Non-pigmented ciliary epithelial cell (primary cell): ENCODE measurements at regions not wholly inside any gene's neighbourhood (a gene's known extent, or its start where the extent isn't known, plus 50 kb on each side); places are given as distances from the start of the nearest gene placed in this dataset.

Source experiments
- DNase-seq: peaks from one replicate; pipeline ENCODE4 v3.0.0-alpha.2; 2010; ENCODE audit warnings: low read depth

DNA sequence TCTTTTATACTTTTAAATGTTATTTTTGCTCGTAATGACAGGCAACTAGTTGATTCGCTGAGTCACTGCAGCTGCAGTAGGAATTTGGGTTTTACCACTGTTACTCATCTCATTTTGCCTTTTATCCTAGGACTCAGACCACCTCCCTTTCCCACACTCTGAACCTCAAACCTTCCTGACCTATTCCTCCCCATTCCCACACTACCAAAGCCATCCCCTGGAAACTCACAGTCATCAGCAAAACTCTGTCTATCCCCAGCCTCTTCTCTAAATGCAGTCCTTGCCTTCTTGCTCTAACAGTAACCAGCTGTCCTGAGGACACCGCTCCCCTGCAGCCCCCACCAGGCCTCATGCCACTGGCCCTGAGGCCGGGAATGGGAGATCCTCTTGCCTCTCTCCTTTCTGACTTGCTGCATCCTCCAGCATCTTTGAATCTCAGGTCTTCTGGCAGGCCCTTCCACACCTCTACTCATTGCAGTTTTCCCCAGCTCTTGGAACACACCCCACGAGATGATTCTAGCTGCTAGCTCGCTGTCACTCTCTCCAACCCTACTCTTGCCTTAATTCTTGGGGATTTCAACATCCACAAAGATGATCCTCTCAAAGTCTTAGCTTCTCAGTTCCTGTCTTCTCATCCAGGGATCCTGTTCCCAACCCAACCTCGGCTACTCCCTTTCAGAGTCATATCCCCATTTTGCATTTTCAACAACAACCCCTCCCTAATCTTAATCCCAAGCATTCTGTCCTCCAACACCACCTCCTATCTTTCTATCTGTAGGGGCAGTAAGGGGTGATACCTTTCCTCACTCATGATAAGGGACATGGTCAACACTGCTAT lies 55.9 kb upstream of the C3orf80 start:
- DNase-seq = peak; percentile 70

DNA sequence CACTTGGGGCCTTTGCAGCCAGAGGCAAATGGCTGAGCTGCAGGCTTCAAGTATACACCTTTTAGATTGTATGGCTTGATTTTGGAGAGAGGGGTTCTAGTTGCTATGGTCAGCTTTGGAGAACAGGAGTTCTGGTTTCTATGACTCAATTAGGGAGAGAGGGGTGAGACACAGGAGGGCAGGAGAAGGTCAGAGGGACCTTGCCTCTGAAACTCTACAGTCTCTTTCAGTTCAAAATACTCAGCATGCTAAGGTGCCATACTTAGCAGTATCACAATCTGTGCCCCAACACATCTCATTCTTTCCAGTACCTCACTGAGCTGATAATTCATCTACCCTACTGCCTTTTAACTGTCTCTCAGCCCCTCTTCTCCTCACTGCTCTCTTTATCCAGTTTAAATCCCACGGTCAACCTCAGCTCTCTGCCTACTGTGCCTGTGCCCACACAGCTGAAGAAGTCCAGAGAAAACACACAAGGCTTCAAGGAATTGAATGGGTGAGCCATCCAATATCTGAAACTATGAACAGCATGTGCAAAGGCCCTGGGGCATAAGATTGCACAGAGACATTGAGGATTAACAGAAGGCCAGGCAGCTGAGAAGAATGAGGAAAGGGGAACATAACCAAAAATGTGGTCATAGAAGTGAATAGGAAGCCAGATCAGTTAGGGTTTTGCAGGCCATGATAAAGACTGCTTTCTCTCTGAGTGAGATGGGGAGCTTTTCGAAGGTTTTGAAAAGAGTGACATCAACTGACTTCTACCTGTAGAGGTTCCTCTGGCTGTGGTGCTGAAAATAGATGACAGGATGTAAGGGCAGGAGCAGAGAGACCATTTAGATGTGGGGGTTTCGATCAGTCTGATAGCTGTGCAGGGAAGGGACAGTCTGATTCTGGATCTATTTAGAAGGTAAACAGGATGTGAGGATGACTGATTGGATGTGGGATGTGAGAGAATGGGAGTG lies 54.5 kb upstream of the C3orf80 start:
- no peak for DNase-seq

DNA sequence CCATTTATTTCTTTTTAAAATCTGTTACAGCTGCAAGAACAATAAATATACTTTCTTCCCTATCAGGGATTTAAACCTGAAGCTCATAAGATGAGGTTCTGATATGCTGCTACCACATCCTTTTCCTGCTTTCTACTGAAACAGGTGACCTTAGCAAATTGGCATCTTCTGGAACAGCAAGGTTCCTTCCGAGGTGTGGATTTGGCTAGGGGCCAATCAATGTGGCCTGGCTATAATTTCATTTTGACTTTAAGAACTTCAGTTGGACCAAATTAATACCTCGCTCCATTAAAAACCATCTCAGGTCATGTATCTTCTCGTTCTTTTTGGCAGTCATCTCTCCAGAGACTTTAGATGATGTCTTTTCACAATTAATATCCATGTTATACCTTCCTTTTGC lies 53.4 kb upstream of the C3orf80 start:
- no peak for DNase-seq

DNA sequence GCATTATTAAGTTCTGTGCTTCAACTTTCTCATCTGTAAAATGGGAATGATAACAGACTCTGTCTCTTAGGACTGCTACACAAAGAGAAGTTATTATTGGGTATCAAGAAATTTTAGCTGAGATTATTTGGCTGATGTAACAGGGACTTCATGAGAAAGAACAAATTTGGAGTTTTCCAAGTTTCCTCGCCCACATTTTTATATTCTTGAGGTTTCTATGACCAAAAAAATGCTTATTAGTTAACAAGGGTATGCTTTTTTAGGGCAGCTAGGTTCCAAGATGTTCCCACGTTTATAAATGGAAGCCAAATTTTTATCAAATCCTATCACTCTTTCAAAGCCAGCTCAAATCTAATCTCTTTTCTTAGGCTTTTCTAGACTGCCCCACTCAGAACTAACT lies 50.6 kb upstream of the C3orf80 start:
- no peak for DNase-seq
